SK-N-SH treated with all-trans-retinoic acid at 6 μM for 48 hours (cell line): ENCODE measurements at regions not wholly inside any gene's neighbourhood (a gene's known extent, or its start where the extent isn't known, plus 50 kb on each side); places are given as distances from the start of the nearest gene placed in this dataset.

Source experiments
- ATAC-seq: fragments of 200-7000 bp; cut with Tn5 transposase; 3 replicates; pipeline ENCODE4 v1.9.1; 2020; ENCODE audit warnings: mild to moderate bottlenecking, moderate library complexity
- ARNTL ChIP-seq: fragments of 450-650 bp; formaldehyde crosslinking; IDR thresholded peaks from 2 replicates; pipeline ENCODE4 v1.5.0; 2020; ENCODE audit warnings: low read depth, mild to moderate bottlenecking, moderate library complexity, borderline replicate concordance
- BACH2 ChIP-seq: fragments of 250-450 bp; sonication (Bioruptor Pico); IDR thresholded peaks from 2 replicates; pipeline ENCODE4 v1.9.0; 2021; ENCODE audit warnings: mild to moderate bottlenecking, borderline replicate concordance
- CREB5 ChIP-seq: fragments of 250-450 bp; sonication (Bioruptor Pico); IDR thresholded peaks from 2 replicates; pipeline ENCODE4 v1.5.1; 2020; ENCODE audit warnings: low read depth, mild to moderate bottlenecking, moderate library complexity
- CSDC2 ChIP-seq: fragments of 250-450 bp; sonication (Bioruptor Pico); IDR thresholded peaks from 2 replicates; pipeline ENCODE4 v1.5.0; 2020; ENCODE audit warnings: mild to moderate bottlenecking, moderate library complexity
- ESRRG ChIP-seq: fragments of 250-450 bp; sonication (Bioruptor Pico); IDR thresholded peaks from 2 replicates; pipeline ENCODE4 v1.6.1; 2021; ENCODE audit warnings: mild to moderate bottlenecking
- GLIS3 ChIP-seq: fragments of 250-450 bp; sonication (Bioruptor Pico); IDR thresholded peaks from 2 replicates; pipeline ENCODE4 v1.5.0; 2020; ENCODE audit warnings: mild to moderate bottlenecking, moderate library complexity
- ISL1 ChIP-seq: fragments of 250-450 bp; sonication (Bioruptor Pico); IDR thresholded peaks from 2 replicates; pipeline ENCODE4 v2.1.2; 2022; ENCODE audit warnings: mild to moderate bottlenecking, moderate library complexity
- OSR1 ChIP-seq: fragments of 250-450 bp; sonication (Bioruptor Pico); IDR thresholded peaks from 2 replicates; pipeline ENCODE4 v1.8.0; 2022; ENCODE audit warnings: moderate library complexity, mild to moderate bottlenecking, inconsistent platforms
- PATZ1 ChIP-seq: fragments of 250-450 bp; sonication (Bioruptor Pico); IDR thresholded peaks from 2 replicates; pipeline ENCODE4 v1.8.0; 2020; ENCODE audit warnings: mild to moderate bottlenecking, moderate library complexity, borderline replicate concordance
- POU6F1 ChIP-seq: fragments of 250-450 bp; sonication (Bioruptor Pico); IDR thresholded peaks from 2 replicates; pipeline ENCODE4 v1.8.0; 2021; ENCODE audit warnings: low read depth, mild to moderate bottlenecking, moderate library complexity, borderline replicate concordance
- PPARA ChIP-seq: fragments of 250-450 bp; sonication (Bioruptor Pico); IDR thresholded peaks from 2 replicates; pipeline ENCODE4 v1.5.0; 2020; ENCODE audit warnings: mild to moderate bottlenecking, borderline replicate concordance
- RARB ChIP-seq: fragments of 250-450 bp; sonication (Bioruptor Pico); IDR thresholded peaks from 2 replicates; pipeline ENCODE4 v1.8.0; 2021; ENCODE audit warnings: mild to moderate bottlenecking, moderate library complexity
- SNAI2 ChIP-seq: fragments of 250-450 bp; sonication (Bioruptor Pico); IDR thresholded peaks from 2 replicates; pipeline ENCODE4 v1.5.0; 2020; ENCODE audit warnings: mild to moderate bottlenecking, moderate library complexity
- TCF4 ChIP-seq: fragments of 250-450 bp; sonication (Bioruptor Pico); IDR thresholded peaks from 2 replicates; pipeline ENCODE4 v1.8.0; 2021; ENCODE audit warnings: mild to moderate bottlenecking, moderate library complexity, borderline replicate concordance
- TOX ChIP-seq: fragments of 250-450 bp; sonication (Bioruptor Pico); IDR thresholded peaks from 2 replicates; pipeline ENCODE4 v1.8.0; 2021; ENCODE audit warnings: mild to moderate bottlenecking, moderate library complexity, borderline replicate concordance
- TSHZ2 ChIP-seq: fragments of 250-450 bp; sonication (Bioruptor Pico); IDR thresholded peaks from 2 replicates; pipeline ENCODE4 v1.5.0; 2020; ENCODE audit warnings: mild to moderate bottlenecking, moderate library complexity
- ZC3H10 ChIP-seq: fragments of 250-450 bp; sonication (Bioruptor Pico); IDR thresholded peaks from 2 replicates; pipeline ENCODE4 v1.5.1; 2021; ENCODE audit warnings: mild to moderate bottlenecking, moderate library complexity
- ZFP3 ChIP-seq: fragments of 250-450 bp; sonication (Bioruptor Pico); IDR thresholded peaks from 2 replicates; pipeline ENCODE4 v1.5.0; 2020; ENCODE audit warnings: mild to moderate bottlenecking, moderate library complexity
- ZFP30 ChIP-seq: fragments of 450-650 bp; formaldehyde crosslinking; IDR thresholded peaks from 2 replicates; pipeline ENCODE4 v1.5.0; 2022; ENCODE audit warnings: mild to moderate bottlenecking, moderate library complexity
- ZNF70 ChIP-seq: fragments of 450-650 bp; formaldehyde crosslinking; IDR thresholded peaks from 2 replicates; pipeline ENCODE4 v1.5.0; 2020; ENCODE audit warnings: mild to moderate bottlenecking, moderate library complexity
- ZNF8 ChIP-seq: fragments of 450-650 bp; formaldehyde crosslinking; IDR thresholded peaks from 2 replicates; pipeline ENCODE4 v1.5.0; 2020; ENCODE audit warnings: mild to moderate bottlenecking, moderate library complexity

- no peak for TF ChIP-seq RARB (CRISPR knock-in tag)
- no peak for TF ChIP-seq TSHZ2 (CRISPR knock-in tag)
- TF ChIP-seq, all 23 proteins: peak for 0
- ATAC-seq, result no peak
Measured at GRCh38 chr6:84421031-84421430, 193.6 kb upstream of the CEP162 start.

- no peak for ATAC-seq
- no peak for TF ChIP-seq ZC3H10 (CRISPR knock-in tag)
- no peak for TF ChIP-seq POU6F1 (CRISPR knock-in tag)
- no peak for TF ChIP-seq ISL1 (CRISPR knock-in tag)
- TF ChIP-seq GLIS3 (CRISPR knock-in tag), result no peak
- no peak for TF ChIP-seq ARNTL (CRISPR knock-in tag)
Measured at GRCh38 chr6:84417260-84417659, 189.8 kb upstream of the CEP162 start.

GRCh38 chr6:84416043-84416657 lies 188.7 kb upstream of the CEP162 start:
- TF ChIP-seq PPARA (CRISPR knock-in tag) (no peak), TCF4 (CRISPR knock-in tag) (no peak), ZC3H10 (CRISPR knock-in tag) (no peak), TOX (CRISPR knock-in tag) (no peak), PATZ1 (CRISPR knock-in tag) (no peak), ESRRG (no peak), ISL1 (CRISPR knock-in tag) (no peak), OSR1 (no peak), ZFP3 (CRISPR knock-in tag) (no peak), SNAI2 (CRISPR knock-in tag) (no peak), ZNF8 (CRISPR knock-in tag) (no peak), BACH2 (CRISPR knock-in tag) (no peak)
- TF ChIP-seq, all 23 proteins: peak for 0
- ATAC-seq, result no peak

GRCh38 chr6:84415517-84415916 lies 188.1 kb upstream of the CEP162 start:
- TF ChIP-seq ZNF8 (CRISPR knock-in tag) (no peak), TCF4 (CRISPR knock-in tag) (no peak), ZFP30 (CRISPR knock-in tag) (no peak), ARNTL (CRISPR knock-in tag) (no peak)
- no peak for ATAC-seq

- ATAC-seq, result no peak
- TF ChIP-seq GLIS3 (CRISPR knock-in tag) (no peak), TOX (CRISPR knock-in tag) (no peak), TSHZ2 (CRISPR knock-in tag) (no peak), ZC3H10 (CRISPR knock-in tag) (no peak), PPARA (CRISPR knock-in tag) (no peak), TCF4 (CRISPR knock-in tag) (no peak), ESRRG (no peak), BACH2 (CRISPR knock-in tag) (no peak), ISL1 (CRISPR knock-in tag) (no peak), ZNF70 (CRISPR knock-in tag) (no peak), OSR1 (no peak), POU6F1 (CRISPR knock-in tag) (no peak), CREB5 (CRISPR knock-in tag) (no peak), CSDC2 (no peak), ZNF8 (CRISPR knock-in tag) (no peak), ARNTL (CRISPR knock-in tag) (no peak)
Measured at GRCh38 chr6:84415068-84415467, 187.6 kb upstream of the CEP162 start.
